OCI-LY7 (cell line): ENCODE measurements at regions not wholly inside any gene's neighbourhood (a gene's known extent, or its start where the extent isn't known, plus 50 kb on each side); places are given as distances from the start of the nearest gene placed in this dataset.

Experiments
- BruUV-seq: library from RNA; stranded (reverse); fragments of 400-500 nt; replicated peaks from 2 replicates; lab custom pipeline; 2021; lab: Mats Ljungman, UMichigan
- CTCF ChIA-PET: fragments of 300-600 bp; sonication (Branson Sonifier 250); formaldehyde crosslinking; loops from one replicate; lab custom pipeline; 2022; ENCODE audit warnings: antibody characterized with exemption; ENCODE audit not compliant: unreplicated experiment; lab: Charles Lee
- POLR2A ChIA-PET: fragments of 300-600 bp; sonication (Branson Sonifier 250); formaldehyde crosslinking; loops from one replicate; lab custom pipeline; 2022; ENCODE audit warnings: antibody characterized with exemption; lab: Charles Lee
- DNase-seq: peaks from one replicate; pipeline ENCODE4 v3.0.0-alpha.2; 2015; ENCODE audit warnings: low spot score
- H2AFZ ChIP-seq: fragments of 200-600 bp; sonication (generic), shearing (Covaris generic); 2 replicates; pipeline ENCODE4 v1.6.1; 2014; ENCODE audit warnings: mild to moderate bottlenecking, antibody characterized with exemption, low read length, moderate library complexity
- H3K27ac ChIP-seq: fragments of 200-600 bp; sonication (generic); 2 replicates; pipeline ENCODE4 v1.5.1; 2014; ENCODE audit warnings: mixed run types, low read depth, mild to moderate bottlenecking, moderate library complexity, low read length, inconsistent platforms; ENCODE audit not compliant: poor library complexity, severe bottlenecking
- H3K36me3 ChIP-seq: fragments of 200-600 bp; sonication (generic); 2 replicates; pipeline ENCODE4 v1.6.1; 2014; ENCODE audit warnings: mild to moderate bottlenecking, antibody characterized with exemption, low read length, moderate library complexity, mixed read lengths; ENCODE audit not compliant: insufficient read depth
- H3K4me1 ChIP-seq: fragments of 200-600 bp; sonication (generic); 2 replicates; pipeline ENCODE4 v1.5.1; 2014; ENCODE audit warnings: mild to moderate bottlenecking, low read length; ENCODE audit not compliant: insufficient read depth, poor library complexity, severe bottlenecking
- H3K4me2 ChIP-seq: fragments of 200-600 bp; sonication (generic); 2 replicates; pipeline ENCODE4 v1.6.1; 2014; ENCODE audit warnings: mild to moderate bottlenecking, low read length
- H3K4me3 ChIP-seq: fragments of 200-600 bp; sonication (generic); 2 replicates; pipeline ENCODE4 v1.5.1; 2014; ENCODE audit warnings: mild to moderate bottlenecking, low read depth, low read length; ENCODE audit not compliant: poor library complexity, severe bottlenecking
- H3K79me2 ChIP-seq: fragments of 200-600 bp; sonication (generic); 2 replicates; pipeline ENCODE4 v1.6.1; 2016; ENCODE audit warnings: low read depth, mild to moderate bottlenecking, low read length, moderate library complexity, mixed read lengths; ENCODE audit not compliant: insufficient read depth
- H3K9me2 ChIP-seq: fragments of 200-600 bp; sonication (generic); 2 replicates; pipeline ENCODE4 v1.6.1; 2016; ENCODE audit warnings: mild to moderate bottlenecking, low read length, mixed read lengths; ENCODE audit not compliant: insufficient read depth
- H3K9me3 ChIP-seq: fragments of 200-600 bp; sonication (generic); 2 replicates; pipeline ENCODE4 v1.6.1; 2014; ENCODE audit warnings: mild to moderate bottlenecking, mixed run types, low read length, mixed read lengths
- H4K20me1 ChIP-seq: fragments of 200-600 bp; sonication (generic); 2 replicates; pipeline ENCODE4 v1.6.1; 2014; ENCODE audit warnings: mild to moderate bottlenecking, antibody characterized with exemption, low read length, moderate library complexity, mixed read lengths; ENCODE audit not compliant: insufficient read depth
- EZH2phosphoT487 ChIP-seq: fragments of 200-600 bp; sonication (generic); IDR thresholded peaks from 2 replicates; pipeline ENCODE4 v1.6.1; 2018; ENCODE audit warnings: low read depth, borderline replicate concordance, mild to moderate bottlenecking, mixed run types, antibody characterized with exemption, low read length, moderate library complexity, mixed read lengths
- intact Hi-C: fragments of 100-400 bp; cut with micrococcal nuclease; formaldehyde crosslinking; loops from one replicate; pipeline ENCODE4 v1.10.0; 2022; ENCODE audit not compliant: unreplicated experiment
- TF ChIP-seq, protein P1 (sequence below): fragments of 200-600 bp; sonication (generic); conservative IDR thresholded peaks from 2 replicates; pipeline ENCODE4 v1.5.1; 2014; ENCODE audit warnings: mild to moderate bottlenecking, antibody characterized with exemption, low read length, moderate library complexity, mixed read lengths

DNA sequence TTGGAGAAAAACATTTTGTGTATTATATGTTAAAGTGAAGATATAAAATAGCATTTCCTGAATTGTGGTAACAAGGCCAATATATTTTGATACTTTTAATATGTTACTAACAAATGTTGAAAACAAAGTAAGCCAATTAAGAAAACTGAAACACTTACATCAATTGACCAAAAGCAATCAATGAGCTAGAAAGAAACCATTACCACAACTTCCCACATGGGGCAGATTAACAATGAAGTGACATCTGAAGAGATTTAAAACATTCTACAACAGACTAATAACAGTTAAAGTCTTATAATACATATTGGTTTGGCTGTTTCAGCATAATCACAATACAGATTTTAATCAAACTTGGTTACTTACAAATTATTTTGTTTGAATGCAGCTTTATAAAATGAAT, 282.4 kb upstream of the NETO1 start:
- Histone ChIP-seq H3K4me1 (no peaks in the 10 kb centered on the region), H4K20me1 (no peaks in the 10 kb centered on the region), H3K4me3 (no peak overlapping the region), H2AFZ (no peak overlapping the region), H3K4me2 (no peak overlapping the region), H3K27ac (no peak overlapping the region), H3K36me3 (no peaks in the 10 kb centered on the region), H3K9me2 (no peaks in the 10 kb centered on the region), H3K79me2 (no peaks in the 10 kb centered on the region), H3K9me3 (no peaks in the 10 kb centered on the region)
- no TSS peak for BruUV-seq
- no peak for TF ChIP-seq EZH2phosphoT487
- TF ChIP-seq, protein P1, sequence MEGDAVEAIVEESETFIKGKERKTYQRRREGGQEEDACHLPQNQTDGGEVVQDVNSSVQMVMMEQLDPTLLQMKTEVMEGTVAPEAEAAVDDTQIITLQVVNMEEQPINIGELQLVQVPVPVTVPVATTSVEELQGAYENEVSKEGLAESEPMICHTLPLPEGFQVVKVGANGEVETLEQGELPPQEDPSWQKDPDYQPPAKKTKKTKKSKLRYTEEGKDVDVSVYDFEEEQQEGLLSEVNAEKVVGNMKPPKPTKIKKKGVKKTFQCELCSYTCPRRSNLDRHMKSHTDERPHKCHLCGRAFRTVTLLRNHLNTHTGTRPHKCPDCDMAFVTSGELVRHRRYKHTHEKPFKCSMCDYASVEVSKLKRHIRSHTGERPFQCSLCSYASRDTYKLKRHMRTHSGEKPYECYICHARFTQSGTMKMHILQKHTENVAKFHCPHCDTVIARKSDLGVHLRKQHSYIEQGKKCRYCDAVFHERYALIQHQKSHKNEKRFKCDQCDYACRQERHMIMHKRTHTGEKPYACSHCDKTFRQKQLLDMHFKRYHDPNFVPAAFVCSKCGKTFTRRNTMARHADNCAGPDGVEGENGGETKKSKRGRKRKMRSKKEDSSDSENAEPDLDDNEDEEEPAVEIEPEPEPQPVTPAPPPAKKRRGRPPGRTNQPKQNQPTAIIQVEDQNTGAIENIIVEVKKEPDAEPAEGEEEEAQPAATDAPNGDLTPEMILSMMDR, result no peak
- CTCF ChIA-PET, result no interaction called here
- intact Hi-C loops, result no loop called here
- POLR2A ChIA-PET, result no interaction called here
- no peak for DNase-seq

DNA sequence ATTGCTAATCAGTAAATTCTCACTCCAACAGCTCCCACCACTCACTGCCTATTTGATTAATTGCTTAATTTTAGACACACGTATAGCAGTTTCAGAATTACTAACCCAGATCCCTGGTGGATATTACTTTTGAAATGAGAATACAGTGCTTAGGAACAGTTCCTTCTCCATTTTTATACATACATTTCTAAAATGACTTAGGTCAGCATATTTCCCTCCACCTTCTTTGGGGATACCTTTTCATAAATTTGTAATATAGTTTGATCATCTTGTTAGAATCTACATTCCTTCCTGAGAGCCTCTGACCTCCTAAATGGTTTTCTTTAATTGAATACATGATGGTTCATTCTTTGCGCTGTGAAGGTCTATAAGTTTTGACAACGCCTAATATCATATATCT, 279.8 kb upstream of the NETO1 start:
- H3K4me2 ChIP-seq, result no peak overlapping the region
- no peaks in the 10 kb centered on the region for H3K79me2 ChIP-seq
- H2AFZ ChIP-seq, result no peak overlapping the region
- H3K9me2 ChIP-seq, result no peaks in the 10 kb centered on the region
- no TSS peak for BruUV-seq
- no peak for DNase-seq
- CTCF ChIA-PET, result no interaction called here
- H3K36me3 ChIP-seq, result no peaks in the 10 kb centered on the region
- no peak overlapping the region for H3K4me3 ChIP-seq
- no peaks in the 10 kb centered on the region for H3K4me1 ChIP-seq
- intact Hi-C loops, result no loop called here
- POLR2A ChIA-PET, result no interaction called here
- H3K9me3 ChIP-seq, result no peaks in the 10 kb centered on the region
- TF ChIP-seq EZH2phosphoT487, result no peak
- TF ChIP-seq, protein P1, result no peak
- H4K20me1 ChIP-seq, result no peaks in the 10 kb centered on the region
- no peak overlapping the region for H3K27ac ChIP-seq

DNA sequence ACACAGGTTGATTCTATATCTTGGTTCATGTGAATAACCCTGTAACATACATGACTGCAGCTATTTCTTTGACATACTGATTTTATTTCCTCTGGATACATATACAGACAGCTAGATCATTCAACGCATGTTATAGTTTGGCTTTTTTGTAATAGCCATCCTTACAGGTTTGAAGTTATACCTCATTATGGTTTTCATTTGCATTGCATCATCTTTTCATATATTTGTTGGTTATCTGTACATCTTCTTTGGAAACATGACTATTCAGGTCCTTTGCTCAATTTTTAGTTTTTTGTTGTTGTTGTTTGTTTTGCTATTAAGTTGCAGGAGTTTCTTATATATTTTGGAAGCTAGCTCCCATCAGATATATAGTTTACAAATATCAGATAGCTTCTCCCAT, 276.2 kb upstream of the NETO1 start:
- intact Hi-C loops, result no loop called here
- Histone ChIP-seq H3K79me2 (no peaks in the 10 kb centered on the region), H4K20me1 (no peaks in the 10 kb centered on the region), H3K4me1 (no peaks in the 10 kb centered on the region), H3K9me3 (no peaks in the 10 kb centered on the region), H3K4me2 (no peak overlapping the region), H3K9me2 (no peaks in the 10 kb centered on the region), H3K4me3 (no peak overlapping the region), H2AFZ (no peak overlapping the region), H3K36me3 (no peaks in the 10 kb centered on the region), H3K27ac (no peak overlapping the region)
- ChIA-PET CTCF (no interaction called here), POLR2A (no interaction called here)
- DNase-seq, result no peak
- no peak for TF ChIP-seq EZH2phosphoT487
- TF ChIP-seq, protein P1, result no peak
- no TSS peak for BruUV-seq
